ENCODE measurements at regions not wholly inside any gene's neighbourhood (a gene's known extent, or its start where the extent isn't known, plus 50 kb on each side); places are given as distances from the start of the nearest gene placed in this dataset.

DNA sequence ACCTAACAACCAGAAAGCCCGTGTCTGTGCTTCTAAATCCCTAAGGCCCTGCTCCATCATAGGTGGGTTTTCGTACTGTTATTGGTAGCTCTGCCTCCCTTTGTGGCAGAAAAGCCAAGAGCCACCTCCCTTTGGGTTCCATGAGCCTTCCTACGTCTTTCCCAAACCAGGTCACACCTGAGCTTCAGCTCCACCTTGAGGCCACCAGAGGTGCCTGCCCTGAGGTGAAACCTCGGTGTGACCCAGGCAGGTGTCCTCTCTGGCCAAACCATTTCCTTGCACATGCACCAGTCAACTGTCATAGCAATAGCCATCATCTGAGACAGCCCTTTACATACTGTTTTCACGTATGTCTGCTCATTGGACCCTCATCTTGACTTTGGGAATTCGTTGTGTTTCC, 188.0 kb upstream of the RBPJ start:
- Histone ChIP-seq H3K27ac (ENCODE audit: low read length) (no peak overlapping the region), H3K27me3 (replicated peaks in 1 of 2; ENCODE audit: control insufficient read depth in 2 of 2, extremely low read depth in 1 of 2, insufficient read depth in 2 of 2, low read length in 1 of 2) (peaks cover 0 to under 1% of the 10 kb centered on the region in 2 experiments), H3K9me3 (no peaks in the 10 kb centered on the region), H3K36me3 (ENCODE audit: control insufficient read depth in 2 of 2, extremely low read depth in 1 of 2, insufficient read depth in 1 of 2, low read length in 1 of 2) (no peaks in the 10 kb centered on the region), H3K4me3 (ENCODE audit: control insufficient read depth in 1 of 2, extremely low read depth in 1 of 2, low read length in 1 of 2) (no peak overlapping the region), H3K4me1 (ENCODE audit: control insufficient read depth in 1 of 2, extremely low read depth in 1 of 2, insufficient read depth in 2 of 2, low read length in 2 of 2) (peaks cover 0 to 24% of the 10 kb centered on the region in 2 experiments)
- ChIA-PET POLR2A (no interaction called here), CTCF (no interaction called here)
- Mint-ChIP-seq H3K4me3 (no peak overlapping the region), H3K27ac (no peak overlapping the region), H3K36me3 (peaks cover 5% of the 10 kb centered on the region), H3K4me1 (peaks cover 9 to 37% (median 25%) of the 10 kb centered on the region in 3 donors), H3K27me3 (peaks cover 0 to 5% of the 10 kb centered on the region in 2 donors), H3K9me3 (peaks cover 4 to 9% (median 6%) of the 10 kb centered on the region in 3 donors)
- 90% methylated on average over 5 of the region's 6 CpGs for WGBS (ENCODE audit: insufficient coverage)
- ATAC-seq (replicated peaks in 1 of 4) (no peak), DNase-seq (no peak)

DNA sequence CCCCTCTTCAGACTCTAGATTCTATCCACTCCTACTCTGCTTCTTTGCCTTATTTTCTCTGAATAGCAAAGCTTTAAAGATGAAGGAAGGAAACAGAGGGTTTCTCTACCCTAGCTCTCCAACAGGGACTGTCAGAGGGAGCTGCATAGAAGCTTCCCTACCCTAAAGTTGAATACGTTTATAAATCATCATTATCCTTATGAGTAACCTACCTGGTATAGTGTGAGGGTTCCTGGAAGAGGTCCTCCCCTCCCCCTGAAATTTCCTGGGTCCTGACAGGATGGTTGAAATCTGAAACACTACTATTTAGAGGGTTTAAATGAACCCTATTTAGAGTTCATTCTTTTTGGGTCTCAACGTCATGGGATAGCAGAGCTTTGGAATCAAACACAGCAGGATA, 187.0 kb upstream of the RBPJ start:
- no peaks in the 10 kb centered on the region for H3K9me3 ChIP-seq
- peaks cover 9 to 37% (median 25%) of the 10 kb centered on the region in 3 donors for H3K4me1 Mint-ChIP-seq

DNA sequence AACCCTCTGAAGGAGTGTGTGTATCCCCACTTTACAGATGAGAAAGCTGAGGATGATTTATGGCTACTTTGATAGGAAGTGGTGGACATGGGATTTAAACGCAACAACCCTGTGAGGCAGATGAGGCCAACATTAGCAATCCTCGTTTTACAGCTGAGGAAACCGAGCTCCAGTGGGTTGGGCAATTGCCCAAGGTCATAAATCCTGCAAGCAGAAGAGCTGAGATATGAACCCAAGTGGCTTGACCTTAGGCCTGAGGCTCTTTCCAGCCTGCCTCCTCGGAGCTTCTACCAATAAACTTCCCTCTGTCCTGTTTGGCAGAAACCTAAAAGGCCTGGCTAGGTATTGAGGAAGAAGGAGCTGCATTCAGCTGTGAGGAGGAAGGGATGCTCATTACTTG, 185.5 kb upstream of the RBPJ start:
- no peak overlapping the region for H3K27ac Mint-ChIP-seq
- ChIA-PET CTCF (no interaction called here), POLR2A (no interaction called here)
- Histone ChIP-seq H3K27me3 (replicated peaks in 1 of 2; ENCODE audit: control insufficient read depth in 2 of 2, extremely low read depth in 1 of 2, insufficient read depth in 2 of 2, low read length in 1 of 2) (no peaks in the 10 kb centered on the region), H3K27ac (ENCODE audit: low read length) (no peak overlapping the region), H3K9me3 (no peaks in the 10 kb centered on the region), H3K4me3 (ENCODE audit: control insufficient read depth in 1 of 2, extremely low read depth in 1 of 2, low read length in 1 of 2) (no peak overlapping the region), H3K36me3 (ENCODE audit: control insufficient read depth in 2 of 2, extremely low read depth in 1 of 2, insufficient read depth in 1 of 2, low read length in 1 of 2) (no peaks in the 10 kb centered on the region), H3K4me1 (ENCODE audit: control insufficient read depth in 1 of 2, extremely low read depth in 1 of 2, insufficient read depth in 2 of 2, low read length in 2 of 2) (peaks cover 0 to 22% of the 10 kb centered on the region in 2 experiments)
- H3K4me1 Mint-ChIP-seq = peaks cover 9 to 36% (median 23%) of the 10 kb centered on the region in 3 donors
- H3K36me3 Mint-ChIP-seq = no peaks in the 10 kb centered on the region
- ATAC-seq (replicated peaks in 1 of 4) (no peak), DNase-seq (no peak)
- no peak overlapping the region for H3K4me3 Mint-ChIP-seq
- H3K9me3 Mint-ChIP-seq = peaks cover 0 to 4% (median 0%) of the 10 kb centered on the region in 3 donors
- H3K27me3 Mint-ChIP-seq = peaks cover 0 to 5% of the 10 kb centered on the region in 2 donors
- WGBS (ENCODE audit: insufficient coverage) = 97% methylated on average over 3 of the region's 4 CpGs

More for the DNA sequence above, 187.0 kb upstream of the RBPJ start:
- Mint-ChIP-seq H3K27ac (no peak overlapping the region), H3K27me3 (peaks cover 0 to 5% of the 10 kb centered on the region in 2 donors), H3K36me3 (peaks cover under 1% of the 10 kb centered on the region), H3K4me3 (no peak overlapping the region), H3K9me3 (peaks cover 2 to 5% (median 4%) of the 10 kb centered on the region in 3 donors)
- Histone ChIP-seq H3K27ac (ENCODE audit: low read length) (no peak overlapping the region), H3K4me3 (ENCODE audit: control insufficient read depth in 1 of 2, extremely low read depth in 1 of 2, low read length in 1 of 2) (no peak overlapping the region), H3K4me1 (ENCODE audit: control insufficient read depth in 1 of 2, extremely low read depth in 1 of 2, insufficient read depth in 2 of 2, low read length in 2 of 2) (peaks cover 0 to 24% of the 10 kb centered on the region in 2 experiments), H3K36me3 (ENCODE audit: control insufficient read depth in 2 of 2, extremely low read depth in 1 of 2, insufficient read depth in 1 of 2, low read length in 1 of 2) (no peaks in the 10 kb centered on the region), H3K27me3 (replicated peaks in 1 of 2; ENCODE audit: control insufficient read depth in 2 of 2, extremely low read depth in 1 of 2, insufficient read depth in 2 of 2, low read length in 1 of 2) (no peaks in the 10 kb centered on the region)
- ChIA-PET POLR2A (no interaction called here), CTCF (interaction anchor here in 1 of 2 donors (0.6 kb wide), 1 partner anchor 172 kb away, joined by 5 read pairs; no protein-coding TSS in a partner anchor)
- DNase-seq = no peak
- no peak for ATAC-seq (replicated peaks in 1 of 4)
- WGBS (ENCODE audit: insufficient coverage) = no CpG with 5 or more reads among the region's 2 CpGs

DNA sequence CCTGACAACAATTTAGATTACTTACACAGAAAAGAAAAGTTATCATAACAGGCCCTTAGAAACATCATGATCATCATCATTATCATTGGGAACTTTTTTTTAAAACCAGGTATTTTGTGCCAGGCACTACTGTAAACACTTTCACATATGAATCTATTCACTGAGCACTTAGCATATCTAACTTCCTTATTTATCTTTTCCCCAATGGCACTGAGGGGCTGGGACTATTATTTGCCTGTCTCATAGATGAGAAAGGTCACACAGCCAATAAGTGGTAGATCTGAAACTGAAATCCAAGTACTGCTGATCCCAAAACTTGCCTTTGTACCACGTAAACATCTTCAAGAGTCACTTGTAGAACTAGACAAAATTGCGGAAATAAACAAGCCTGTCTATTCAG, 184.2 kb upstream of the RBPJ start:
- Histone ChIP-seq H3K36me3 (ENCODE audit: control insufficient read depth in 2 of 2, extremely low read depth in 1 of 2, insufficient read depth in 1 of 2, low read length in 1 of 2) (no peaks in the 10 kb centered on the region), H3K9me3 (no peaks in the 10 kb centered on the region), H3K27ac (ENCODE audit: low read length) (no peak overlapping the region), H3K27me3 (replicated peaks in 1 of 2; ENCODE audit: control insufficient read depth in 2 of 2, extremely low read depth in 1 of 2, insufficient read depth in 2 of 2, low read length in 1 of 2) (no peaks in the 10 kb centered on the region), H3K4me1 (ENCODE audit: control insufficient read depth in 1 of 2, extremely low read depth in 1 of 2, insufficient read depth in 2 of 2, low read length in 2 of 2) (peaks cover 0 to 20% of the 10 kb centered on the region in 2 experiments), H3K4me3 (ENCODE audit: control insufficient read depth in 1 of 2, extremely low read depth in 1 of 2, low read length in 1 of 2) (no peak overlapping the region)
- Mint-ChIP-seq H3K27ac (no peak overlapping the region), H3K27me3 (peaks cover 0 to 5% of the 10 kb centered on the region in 2 donors), H3K4me3 (no peak overlapping the region), H3K9me3 (peaks cover 0 to 4% (median 0%) of the 10 kb centered on the region in 3 donors), H3K4me1 (peaks cover 3 to 29% (median 12%) of the 10 kb centered on the region in 3 donors), H3K36me3 (no peaks in the 10 kb centered on the region)
- whole genome bisulfite sequencing (ENCODE audit: insufficient coverage) = 90% methylated on average over 2 of the region's 2 CpGs
- ChIA-PET POLR2A (no interaction called here), CTCF (no interaction called here)
- no peak for DNase-seq
- ATAC-seq (replicated peaks in 1 of 4) = no peak

DNA sequence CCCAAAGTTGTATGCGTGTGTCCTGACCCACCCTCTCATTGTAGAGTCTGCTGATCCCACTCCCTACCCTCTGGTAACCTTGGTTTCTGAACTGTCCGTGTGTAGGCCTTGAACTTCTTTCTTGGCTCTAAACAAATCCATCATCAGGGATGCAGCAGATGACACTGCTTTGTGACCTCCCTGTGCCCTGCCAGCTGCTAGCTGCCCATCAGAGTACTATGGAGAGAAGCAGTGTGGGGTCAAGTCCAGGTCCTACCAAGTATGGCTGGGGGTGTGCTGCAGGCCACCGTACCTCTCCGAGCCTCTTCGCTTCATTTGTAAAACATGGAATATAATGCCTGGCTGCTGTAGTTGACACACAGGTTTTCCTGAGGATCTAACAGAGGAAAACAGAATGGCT, 183.5 kb upstream of the RBPJ start:
- H3K4me3 Mint-ChIP-seq = no peak overlapping the region
- peaks cover 0 to 5% of the 10 kb centered on the region in 2 donors for H3K27me3 Mint-ChIP-seq
- 97% methylated on average over 3 of the region's 5 CpGs for WGBS (ENCODE audit: insufficient coverage)
- DNase-seq = no peak
- no peak overlapping the region for H3K4me3 ChIP-seq (ENCODE audit: control insufficient read depth in 1 of 2, extremely low read depth in 1 of 2, low read length in 1 of 2)
- no peaks in the 10 kb centered on the region for H3K36me3 Mint-ChIP-seq
- peaks cover 0 to 13% of the 10 kb centered on the region in 2 experiments for H3K4me1 ChIP-seq (ENCODE audit: control insufficient read depth in 1 of 2, extremely low read depth in 1 of 2, insufficient read depth in 2 of 2, low read length in 2 of 2)
- peaks cover 5 to 27% (median 6%) of the 10 kb centered on the region in 3 donors for H3K4me1 Mint-ChIP-seq
- POLR2A ChIA-PET = interaction anchor here in 1 of 2 donors (1.2 kb wide), 1 partner anchor 17 kb away, joined by 3 read pairs; no protein-coding TSS in a partner anchor
- H3K9me3 Mint-ChIP-seq = peaks cover 0 to 4% (median 0%) of the 10 kb centered on the region in 3 donors
- CTCF ChIA-PET = no interaction called here
- ATAC-seq (replicated peaks in 1 of 4) = no peak
- H3K27ac ChIP-seq (ENCODE audit: low read length) = no peak overlapping the region
- H3K9me3 ChIP-seq = no peaks in the 10 kb centered on the region
- H3K27me3 ChIP-seq (replicated peaks in 1 of 2; ENCODE audit: control insufficient read depth in 2 of 2, extremely low read depth in 1 of 2, insufficient read depth in 2 of 2, low read length in 1 of 2) = no peaks in the 10 kb centered on the region
- H3K36me3 ChIP-seq (ENCODE audit: control insufficient read depth in 2 of 2, extremely low read depth in 1 of 2, insufficient read depth in 1 of 2, low read length in 1 of 2) = no peaks in the 10 kb centered on the region
- no peak overlapping the region for H3K27ac Mint-ChIP-seq

DNA sequence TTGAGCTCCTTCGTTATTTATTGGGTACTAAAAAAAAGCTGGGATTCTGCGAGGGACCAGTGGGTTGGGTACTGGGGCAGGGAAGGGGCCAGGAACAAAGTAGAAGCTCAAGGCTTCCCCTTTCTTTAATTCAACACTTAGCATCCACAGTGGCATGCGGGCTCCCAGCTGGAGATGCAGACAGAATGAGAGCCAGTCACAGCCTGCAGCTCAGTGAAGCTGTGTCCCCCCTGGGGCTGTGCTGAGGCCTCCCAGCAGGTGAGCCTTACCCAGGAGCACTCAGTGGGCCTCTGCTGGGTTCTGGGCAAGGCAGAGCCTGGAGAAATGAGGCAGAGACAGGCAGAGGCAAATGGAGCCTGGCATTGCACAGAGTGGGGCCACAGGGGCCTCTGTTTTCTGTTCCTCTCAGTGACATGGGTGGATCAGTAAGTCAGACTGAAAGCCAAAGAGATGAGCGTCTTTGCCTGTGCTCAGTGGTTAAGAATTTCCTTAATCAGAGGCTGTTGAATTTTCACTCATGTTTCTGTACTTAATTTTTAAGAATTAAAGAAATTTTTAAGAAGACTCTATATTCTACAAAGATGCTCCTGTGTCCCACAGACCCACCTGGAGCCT, 181.4 kb upstream of the RBPJ start:
- POLR2A ChIA-PET = no interaction called here
- H3K4me1 Mint-ChIP-seq = peaks cover 0 to 10% (median 6%) of the 10 kb centered on the region in 3 donors
- no peaks in the 10 kb centered on the region for H3K27me3 ChIP-seq (replicated peaks in 1 of 2; ENCODE audit: control insufficient read depth in 2 of 2, extremely low read depth in 1 of 2, insufficient read depth in 2 of 2, low read length in 1 of 2)
- peaks cover 0 to 4% (median 0%) of the 10 kb centered on the region in 3 donors for H3K9me3 Mint-ChIP-seq
- no peaks in the 10 kb centered on the region for H3K4me1 ChIP-seq (ENCODE audit: control insufficient read depth in 1 of 2, extremely low read depth in 1 of 2, insufficient read depth in 2 of 2, low read length in 2 of 2)
- H3K27ac ChIP-seq (ENCODE audit: low read length) = no peak overlapping the region
- H3K27me3 Mint-ChIP-seq = peaks cover 0 to 5% of the 10 kb centered on the region in 2 donors
- WGBS (ENCODE audit: insufficient coverage) = 89% methylated on average over 1 of the region's 4 CpGs
- H3K4me3 ChIP-seq (ENCODE audit: control insufficient read depth in 1 of 2, extremely low read depth in 1 of 2, low read length in 1 of 2) = no peak overlapping the region
- no peaks in the 10 kb centered on the region for H3K36me3 Mint-ChIP-seq
- H3K36me3 ChIP-seq (ENCODE audit: control insufficient read depth in 2 of 2, extremely low read depth in 1 of 2, insufficient read depth in 1 of 2, low read length in 1 of 2) = no peaks in the 10 kb centered on the region
- H3K9me3 ChIP-seq = no peaks in the 10 kb centered on the region
- no peak overlapping the region for H3K4me3 Mint-ChIP-seq
- no peak for ATAC-seq (replicated peaks in 1 of 4)
- H3K27ac Mint-ChIP-seq = no peak overlapping the region
- CTCF ChIA-PET = no interaction called here
- DNase-seq = no peak
